HG02970 (cell line): ENCODE measurements at regions not wholly inside any gene's neighbourhood (a gene's known extent, or its start where the extent isn't known, plus 50 kb on each side); places are given as distances from the start of the nearest gene placed in this dataset.
"Not testable (repeated sequence)": the region's sequence is repeated elsewhere in the genome, so short reads cannot be mapped to it uniquely, and the experiment has no call there.

Source experiments
- ATAC-seq: cut with Tn5 transposase; IDR thresholded peaks from one replicate; pipeline ENCODE4 v1.9.1; 2021; ENCODE audit warnings: mild to moderate bottlenecking, moderate library complexity, moderate number of reproducible peaks; ENCODE audit not compliant: unreplicated experiment, low FRiP score

DNA sequence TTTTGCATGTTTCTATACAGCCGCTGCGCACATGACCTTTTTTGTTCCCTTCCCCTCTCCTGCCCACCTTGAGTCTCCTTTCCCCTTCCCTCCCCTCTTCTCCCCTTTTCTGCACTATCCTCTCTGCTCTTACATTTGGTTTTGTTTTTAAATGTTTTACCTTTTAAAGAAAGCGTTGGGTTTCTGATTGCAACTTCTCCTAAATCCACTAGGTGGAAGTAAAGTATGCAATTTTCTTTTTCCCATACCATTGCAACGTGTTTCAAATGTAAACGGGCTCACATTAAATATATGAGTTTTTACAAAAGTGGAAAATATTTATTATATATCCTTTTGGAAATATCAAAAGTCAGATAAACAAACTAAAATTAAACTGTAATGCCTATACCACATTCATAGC is 500.9 kb downstream of the DIRAS2 start:
- no peak for ATAC-seq

DNA sequence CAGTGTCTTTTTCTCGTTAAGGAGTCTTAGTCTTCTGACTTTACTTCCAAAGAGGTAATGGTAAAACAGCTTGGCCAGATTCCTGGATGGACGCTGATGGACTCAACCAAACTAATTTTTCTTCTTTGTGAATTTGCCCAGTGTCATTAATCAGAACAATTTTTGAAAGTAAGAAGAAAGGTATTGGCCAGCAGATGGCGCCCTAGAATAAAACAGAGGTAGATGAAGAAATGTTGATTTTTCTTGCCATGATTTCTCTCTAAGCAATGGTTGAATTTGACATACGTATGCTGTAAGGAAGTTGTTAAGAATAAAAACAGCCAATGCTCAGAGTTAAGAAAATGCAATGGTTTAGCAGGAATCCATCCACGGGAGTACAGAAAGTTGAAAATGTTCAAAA is 500.0 kb downstream of the DIRAS2 start:
- ATAC-seq, result no peak

DNA sequence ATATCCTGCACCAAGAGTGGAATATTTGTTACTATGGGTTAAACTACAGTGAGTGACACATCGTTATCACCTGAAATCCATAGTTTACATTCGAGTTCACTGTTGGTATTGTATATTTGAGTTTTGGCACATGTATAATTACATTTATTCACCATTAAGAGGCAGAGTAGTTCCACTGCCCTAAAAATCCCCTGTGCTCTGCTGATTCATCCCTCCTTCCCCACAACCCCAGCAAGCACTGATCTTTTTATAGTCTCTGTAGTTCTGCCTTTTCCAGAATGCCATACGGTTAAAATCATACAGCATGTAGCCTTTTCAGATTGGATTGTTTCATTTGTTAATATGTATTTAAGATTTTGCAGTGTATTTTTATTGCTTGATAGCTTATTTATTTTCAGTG is 495.2 kb downstream of the DIRAS2 start:
- ATAC-seq, result no peak

DNA sequence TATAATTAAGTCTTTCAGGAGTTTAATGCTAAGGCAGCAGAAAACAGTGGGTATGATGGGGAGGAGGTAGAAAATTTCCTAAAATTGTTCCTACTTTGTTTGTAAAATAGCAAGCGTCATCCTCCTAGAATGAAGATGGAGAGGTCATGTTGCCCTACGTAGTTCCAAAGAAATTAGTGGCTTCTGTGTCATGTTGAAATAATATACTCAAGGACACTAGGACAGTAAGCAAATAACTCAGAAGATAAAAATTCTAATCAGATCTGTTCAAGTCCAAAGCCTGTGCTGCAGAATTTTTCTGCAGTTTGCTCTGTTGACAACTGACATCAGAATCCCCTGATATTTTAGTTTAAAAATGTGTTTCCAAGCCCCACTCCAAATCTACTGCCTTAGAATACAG is 486.3 kb downstream of the DIRAS2 start:
- ATAC-seq, result no peak

DNA sequence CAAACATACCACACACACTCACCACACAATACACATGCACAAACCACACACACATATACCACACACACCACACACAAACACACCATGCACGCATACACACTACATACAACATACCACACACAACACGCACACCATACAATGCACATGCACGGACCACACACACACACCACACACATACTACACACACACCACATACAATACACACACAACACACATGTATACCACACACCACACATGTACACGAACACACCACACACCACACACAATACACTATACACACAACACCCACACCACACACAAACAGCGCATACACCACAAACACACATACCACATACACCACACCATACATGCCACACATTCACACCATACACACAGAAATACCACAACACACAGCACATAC is 480.3 kb downstream of the DIRAS2 start:
- ATAC-seq, result no peak

DNA sequence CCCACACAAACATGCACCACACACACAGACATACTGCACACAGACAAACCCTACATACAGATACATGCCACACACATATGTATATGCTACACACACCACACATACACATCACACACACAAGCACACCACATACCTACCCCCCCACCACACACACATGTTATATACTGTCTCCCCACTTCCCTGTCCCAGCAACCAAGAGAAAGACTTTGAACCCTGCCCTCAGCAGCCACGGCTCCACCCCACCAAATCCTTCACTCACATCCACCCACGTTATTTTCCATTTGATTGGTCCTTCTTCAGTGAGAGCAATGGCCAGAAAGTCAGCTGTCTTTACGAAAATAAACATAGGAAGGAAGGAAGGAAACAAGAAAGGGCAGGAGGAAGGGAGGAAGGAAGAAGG is 479.8 kb downstream of the DIRAS2 start:
- no peak for ATAC-seq

DNA sequence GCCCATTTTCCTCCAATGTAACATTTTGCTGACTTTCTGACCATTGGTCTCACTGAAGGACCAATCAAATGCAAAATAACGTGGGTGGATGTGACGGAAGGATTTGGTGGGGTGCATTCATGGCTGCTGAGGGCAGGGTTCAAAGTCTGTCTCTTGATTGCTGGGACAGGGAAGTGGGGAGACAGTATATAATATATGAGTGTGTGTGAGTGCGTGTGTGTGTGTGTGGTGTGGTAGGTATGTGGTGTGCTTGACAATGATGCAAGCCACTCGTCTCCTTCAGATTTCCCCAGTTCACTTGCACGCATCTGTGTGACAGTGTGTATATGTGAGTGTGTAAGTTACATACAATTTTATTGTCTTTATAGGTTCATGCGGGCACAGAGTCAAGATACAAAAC is 477.3 kb downstream of the DIRAS2 start:
- ATAC-seq, result no peak

DNA sequence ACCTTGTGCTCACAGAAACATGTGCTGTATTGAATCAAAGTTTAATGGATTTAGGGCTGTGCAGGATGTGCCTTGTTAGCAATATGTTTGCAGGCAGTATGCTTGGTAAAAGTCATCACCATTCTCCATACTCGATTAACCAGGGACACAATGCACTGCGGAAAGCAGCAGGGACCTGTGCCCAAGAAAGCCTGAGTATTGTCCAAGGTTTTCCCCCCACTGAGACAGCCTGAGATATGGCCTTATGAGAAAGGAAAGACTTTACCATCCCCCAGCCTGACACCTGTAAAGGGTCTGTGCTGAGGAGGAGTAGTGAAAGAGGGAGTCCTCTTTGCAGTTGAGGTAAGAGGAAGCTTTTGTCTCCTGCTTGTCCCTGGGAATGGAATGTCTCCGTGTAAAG is 476.2 kb downstream of the DIRAS2 start:
- not testable (repeated sequence) for ATAC-seq

DNA sequence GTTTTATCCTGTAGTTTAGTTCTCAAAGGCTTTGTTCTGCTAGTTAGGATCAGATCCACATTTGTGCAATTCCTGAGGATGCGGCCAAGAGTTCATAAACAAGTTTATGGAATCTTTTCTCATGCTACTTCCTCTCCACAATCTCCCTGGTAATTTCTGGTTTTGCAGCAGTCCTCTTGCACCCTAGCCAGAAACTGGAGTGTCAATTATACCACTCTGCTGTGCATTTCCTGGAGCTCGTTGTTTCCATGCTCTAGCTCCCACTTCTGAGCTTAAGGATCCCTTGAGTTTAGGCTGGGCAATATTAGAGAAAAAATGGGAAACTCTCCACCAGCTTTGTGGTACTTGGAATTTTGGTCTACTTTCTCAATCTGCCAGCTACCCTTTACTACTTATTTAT is 474.7 kb downstream of the DIRAS2 start:
- no peak for ATAC-seq

DNA sequence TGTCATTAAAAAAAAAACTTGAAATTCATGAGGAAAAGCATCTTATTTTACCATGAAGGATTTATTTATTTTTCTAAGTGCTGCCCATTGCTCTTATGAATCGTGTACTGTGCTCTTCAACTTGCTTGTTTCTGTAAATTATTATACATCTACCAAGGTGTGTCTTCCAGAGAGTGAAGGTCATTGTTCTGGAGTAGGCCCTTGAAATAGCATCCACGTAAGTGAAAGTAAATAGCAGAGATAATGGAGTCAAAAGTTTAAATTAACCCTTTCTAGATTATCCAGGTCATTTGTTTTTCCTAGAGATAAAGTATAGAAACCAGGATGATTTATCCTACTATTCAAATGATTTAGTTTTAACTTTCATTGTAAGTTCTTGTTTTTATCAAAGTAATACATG is 473.1 kb downstream of the DIRAS2 start:
- no peak for ATAC-seq

DNA sequence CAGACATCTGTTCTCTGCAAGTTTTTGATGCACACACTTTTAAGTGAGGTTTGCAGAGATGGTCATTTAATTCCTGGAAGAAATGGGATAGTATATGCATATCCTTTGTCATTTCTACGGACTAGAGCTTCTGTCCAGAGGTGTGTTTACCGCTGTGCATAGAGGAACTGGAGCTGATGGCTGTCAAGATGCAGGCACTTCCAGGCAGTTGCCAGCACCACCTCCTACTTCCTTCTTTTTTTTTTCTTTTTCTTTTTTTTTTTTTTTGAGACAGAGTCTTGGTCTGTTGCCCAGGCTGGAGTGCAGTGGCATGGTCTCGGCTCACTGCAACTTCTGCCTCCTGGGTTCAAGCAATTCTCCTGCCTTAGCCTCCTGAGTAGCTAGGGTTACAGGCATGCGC is 468.7 kb downstream of the DIRAS2 start:
- ATAC-seq, result not testable (repeated sequence)

DNA sequence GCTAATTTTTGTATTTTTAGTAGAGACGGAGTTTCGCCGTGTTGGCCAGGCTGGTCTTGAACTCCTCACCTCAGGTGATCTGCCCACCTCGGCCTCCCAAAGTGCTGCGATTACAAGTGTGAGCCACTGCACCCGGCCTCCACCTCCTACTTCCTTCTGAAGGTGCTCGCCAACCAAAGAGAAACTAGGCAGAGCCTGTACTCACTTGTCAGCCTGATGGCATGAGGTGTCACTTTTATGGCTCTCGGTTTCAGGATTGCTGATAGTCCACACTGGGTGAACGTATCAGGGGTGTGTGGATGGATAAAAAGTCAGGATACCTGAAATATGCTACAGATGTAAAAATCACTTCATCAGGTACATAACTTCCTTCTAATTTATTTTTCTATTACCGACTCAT is 468.3 kb downstream of the DIRAS2 start:
- not testable (repeated sequence) for ATAC-seq

DNA sequence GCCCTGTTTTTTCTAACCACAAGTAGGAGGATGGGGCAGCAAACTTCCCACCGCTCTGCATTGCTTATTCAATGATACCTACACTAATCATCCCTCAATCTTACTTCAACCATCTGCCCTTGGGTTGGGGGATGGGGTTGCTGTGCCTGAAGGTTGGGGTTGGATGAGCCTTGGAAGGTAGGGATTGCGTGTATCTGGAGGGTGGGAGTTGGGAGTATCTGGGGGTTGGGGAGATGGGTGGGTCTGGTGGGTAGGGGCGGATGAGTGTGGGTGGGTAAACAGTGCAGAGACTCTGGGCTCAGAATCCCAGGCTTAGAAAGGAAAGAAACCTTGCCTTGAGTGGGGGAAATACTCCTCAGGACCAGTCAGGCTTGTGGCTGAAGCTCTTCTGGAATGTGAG is 467.4 kb downstream of the DIRAS2 start:
- ATAC-seq, result no peak

DNA sequence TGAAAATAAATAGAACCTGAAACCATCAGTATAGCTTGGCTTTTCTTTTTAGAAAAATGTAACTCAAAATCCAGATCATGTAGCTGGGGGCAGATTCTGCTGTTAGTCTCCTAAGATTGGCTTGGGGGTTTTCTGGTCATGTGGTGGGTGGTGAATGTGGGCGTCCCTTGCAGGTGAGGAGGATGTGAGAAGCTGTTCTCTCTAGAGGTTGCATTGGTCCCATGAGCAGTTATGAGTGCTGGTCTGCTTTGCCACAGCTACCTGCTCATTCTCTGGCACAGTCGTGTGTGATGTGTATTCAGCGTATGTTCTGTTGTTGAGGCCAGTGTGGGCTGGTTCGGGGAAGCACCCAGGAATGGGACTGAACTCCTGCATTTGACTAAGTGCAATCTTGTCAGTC is 466.8 kb downstream of the DIRAS2 start:
- no peak for ATAC-seq

DNA sequence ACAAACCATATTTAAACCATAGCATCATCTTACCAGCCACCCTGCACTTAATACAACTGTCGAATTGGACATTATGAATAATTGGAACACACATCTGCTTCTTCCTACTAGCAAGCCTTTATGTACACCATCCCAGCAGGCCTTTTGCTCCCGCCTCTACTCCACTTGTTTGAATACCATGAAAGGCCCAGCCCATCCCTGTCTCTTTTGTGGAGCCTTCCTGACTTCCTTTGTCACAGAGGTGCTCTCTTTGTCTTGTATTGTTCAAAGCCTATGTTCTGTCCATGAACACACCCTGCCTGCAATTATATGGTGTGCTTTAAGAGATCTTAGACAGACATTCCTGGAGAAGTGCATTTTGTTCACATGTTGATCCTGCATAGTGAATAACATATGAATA is 465.7 kb downstream of the DIRAS2 start:
- no peak for ATAC-seq

DNA sequence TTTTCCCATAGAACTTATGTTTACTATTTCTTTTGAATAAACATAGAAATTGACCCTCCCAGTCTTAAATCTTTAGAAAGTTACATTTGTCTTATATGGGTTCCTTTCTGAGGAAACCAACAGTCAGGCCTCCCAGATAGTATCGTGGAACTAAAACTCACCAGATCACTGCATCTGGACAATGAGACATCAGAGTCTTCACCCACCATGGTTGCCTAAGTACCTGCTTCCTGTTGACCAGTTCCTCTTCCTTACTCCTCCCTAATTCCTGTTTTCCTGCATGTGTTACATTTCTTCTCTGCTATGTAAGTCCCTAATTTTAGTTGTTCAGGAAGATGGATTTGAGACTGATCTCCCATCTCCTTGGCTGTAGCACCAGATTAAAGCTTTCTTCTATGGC is 462.2 kb downstream of the DIRAS2 start:
- no peak for ATAC-seq

DNA sequence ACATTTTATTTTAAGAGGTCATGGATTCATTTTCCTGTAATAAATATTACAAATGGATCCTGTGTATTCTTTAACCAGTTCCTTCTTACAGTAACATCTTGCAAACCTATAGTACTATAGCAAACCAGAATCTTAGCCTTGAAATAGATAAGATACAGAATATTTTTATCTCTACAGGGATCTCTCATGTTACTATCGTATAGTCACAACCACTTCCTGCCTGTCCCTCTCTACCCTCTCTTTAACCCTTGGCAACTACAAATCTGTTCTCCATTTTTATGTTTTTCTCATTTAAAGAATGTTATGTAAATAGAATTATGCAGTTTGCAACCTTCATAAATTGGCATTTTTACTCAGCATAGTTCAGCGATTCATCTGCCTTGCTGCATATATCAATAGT is 454.0 kb downstream of the DIRAS2 start:
- no peak for ATAC-seq

DNA sequence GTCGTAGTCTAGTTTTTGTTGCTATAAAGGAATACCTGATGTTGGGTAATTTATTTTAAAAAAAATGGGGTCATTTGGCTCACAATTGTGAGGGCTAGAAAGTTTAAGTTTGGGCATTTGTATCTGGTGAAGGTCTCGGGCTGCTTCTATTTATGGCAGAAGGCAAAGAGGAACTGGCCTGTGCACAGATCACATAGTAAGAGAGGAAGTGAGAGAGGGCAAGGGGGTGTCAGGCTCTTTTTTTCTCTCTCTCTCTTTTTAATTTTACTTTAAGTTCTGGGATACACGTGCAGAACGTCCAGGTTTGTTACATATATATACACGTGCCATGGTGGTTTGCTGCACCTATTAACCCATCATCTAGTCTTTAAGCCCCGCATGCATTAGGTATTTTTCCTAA is 453.3 kb downstream of the DIRAS2 start:
- ATAC-seq, result no peak

DNA sequence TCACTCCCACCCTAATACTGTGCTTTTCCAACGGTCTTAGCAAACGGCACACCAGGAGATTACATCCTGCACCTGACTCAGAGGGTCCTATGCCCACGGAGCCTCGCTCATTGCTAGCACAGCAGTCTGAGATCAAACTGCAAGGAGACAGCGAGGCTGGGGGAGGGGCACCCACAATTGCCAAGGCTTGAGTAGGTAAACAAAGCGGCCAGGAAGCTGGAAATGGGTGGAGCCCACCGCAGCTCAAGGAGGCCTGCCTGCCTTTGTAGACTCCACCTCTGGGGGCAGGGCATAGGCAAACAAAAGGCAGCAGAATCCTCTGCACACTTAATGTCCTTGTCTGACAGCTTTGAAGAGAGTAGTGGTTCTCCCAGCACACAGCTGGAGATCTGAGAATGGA is 450.2 kb downstream of the DIRAS2 start:
- ATAC-seq, result not testable (repeated sequence)

DNA sequence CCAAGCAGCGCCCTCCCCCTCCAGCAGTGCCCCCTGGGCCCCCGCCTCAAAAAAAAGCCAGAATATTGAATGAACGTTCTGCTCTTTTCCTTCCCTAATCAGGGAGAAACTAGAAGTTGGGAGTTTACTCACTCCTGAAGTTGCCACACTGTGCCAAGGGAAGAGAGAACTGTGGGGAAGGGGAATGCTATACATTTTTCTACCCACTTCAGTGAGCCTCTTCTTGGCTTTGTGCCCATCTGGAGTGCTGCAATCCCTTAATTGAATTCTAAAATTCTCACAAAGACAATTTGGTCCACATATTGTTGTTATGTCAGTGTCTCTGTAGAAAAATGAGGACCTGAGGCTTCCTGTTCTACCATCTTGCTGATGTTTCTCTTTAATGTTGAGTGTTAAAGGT is 443.7 kb downstream of the DIRAS2 start:
- no peak for ATAC-seq

DNA sequence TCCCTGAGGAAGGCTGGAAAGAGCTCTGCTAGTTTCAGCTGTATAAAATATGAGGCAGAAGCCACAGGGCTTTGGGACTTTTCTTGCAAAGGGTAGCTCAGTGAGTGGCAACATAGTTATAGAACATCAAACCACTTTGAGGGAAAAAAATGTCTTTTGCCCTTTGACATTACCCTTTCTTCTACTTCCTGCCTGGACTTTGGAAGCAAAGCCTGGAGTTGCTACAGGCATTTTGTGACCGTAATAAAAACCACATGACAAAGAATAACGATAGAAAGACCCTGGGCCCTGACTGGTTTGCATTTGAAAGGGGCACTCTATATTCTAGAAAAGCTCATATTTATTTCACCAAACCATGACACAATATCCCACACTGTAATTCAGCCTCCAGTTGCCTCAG is 440.9 kb downstream of the DIRAS2 start:
- no peak for ATAC-seq

DNA sequence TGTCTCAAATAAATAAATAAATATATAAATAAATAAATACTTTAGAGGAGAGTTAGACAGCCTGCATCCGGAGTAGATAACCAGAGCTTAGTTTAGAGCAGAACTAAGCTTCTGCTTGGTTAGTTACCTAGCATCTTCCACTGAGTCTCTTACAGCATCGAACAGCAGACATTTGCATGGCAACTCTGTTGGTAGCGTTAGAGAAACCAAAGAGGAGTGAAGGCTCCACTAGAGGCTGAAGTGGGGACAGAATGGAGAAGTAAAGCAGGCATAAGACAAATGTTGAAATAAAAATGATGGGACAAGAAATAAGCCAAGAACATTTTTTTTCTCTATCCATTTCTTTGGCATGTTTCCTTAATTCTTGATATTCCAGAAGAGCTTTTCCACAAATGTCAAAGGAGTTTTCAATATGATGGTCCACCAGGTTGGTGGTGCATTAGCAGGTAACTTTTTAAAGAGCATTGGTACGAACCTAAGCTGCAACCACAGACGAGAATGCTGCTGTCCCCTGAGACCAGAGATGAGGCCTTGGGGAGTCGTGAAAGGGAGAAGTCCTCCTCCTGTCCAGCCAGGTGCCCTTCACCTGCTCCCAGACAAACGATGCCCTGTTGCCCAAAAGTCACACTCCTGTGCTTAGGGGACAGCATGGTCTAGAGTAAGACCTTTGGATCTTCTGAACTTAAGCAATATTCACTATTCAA is 438.3 kb downstream of the DIRAS2 start:
- ATAC-seq, result no peak

DNA sequence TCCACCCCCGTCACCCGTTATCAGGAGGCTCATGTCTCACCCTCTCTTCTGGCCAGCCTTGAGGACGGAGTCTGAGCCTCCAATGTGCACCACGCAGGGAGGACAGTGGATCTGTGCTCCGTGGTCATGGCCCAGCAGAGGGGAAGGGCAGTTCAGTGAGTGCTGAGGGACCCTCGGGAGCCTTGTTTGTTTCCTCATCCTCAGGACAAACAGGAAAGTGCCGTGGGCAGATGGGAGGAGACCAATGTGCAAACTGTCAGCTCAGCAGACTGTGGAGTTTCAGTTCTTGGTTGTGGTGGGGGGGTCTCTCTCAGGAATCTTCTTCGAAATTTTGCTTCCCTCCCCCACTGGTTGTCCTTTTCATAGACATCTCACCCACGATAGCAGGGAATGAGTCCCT is 429.6 kb downstream of the DIRAS2 start:
- not testable (repeated sequence) for ATAC-seq
